SU-DHL-6 (cell line): ENCODE measurements at regions not wholly inside any gene's neighbourhood (a gene's known extent, or its start where the extent isn't known, plus 50 kb on each side); places are given as distances from the start of the nearest gene placed in this dataset.

Experiments used
- EZH2phosphoT487 ChIP-seq: fragments of 200-600 bp; sonication (generic), shearing (Covaris generic); conservative IDR thresholded peaks from 2 replicates; pipeline ENCODE4 v1.6.1; 2018; ENCODE audit warnings: mild to moderate bottlenecking, antibody characterized with exemption, low read length, moderate library complexity, mixed read lengths
- TF ChIP-seq, protein P1 (sequence below): fragments of 200-600 bp; sonication (generic); IDR thresholded peaks from one replicate; pipeline ENCODE4 v1.5.1; 2017; ENCODE audit warnings: antibody characterized with exemption, mild to moderate bottlenecking, low read length, moderate library complexity; ENCODE audit not compliant: insufficient read depth, poor library complexity, severe bottlenecking

- TF ChIP-seq, protein P1, sequence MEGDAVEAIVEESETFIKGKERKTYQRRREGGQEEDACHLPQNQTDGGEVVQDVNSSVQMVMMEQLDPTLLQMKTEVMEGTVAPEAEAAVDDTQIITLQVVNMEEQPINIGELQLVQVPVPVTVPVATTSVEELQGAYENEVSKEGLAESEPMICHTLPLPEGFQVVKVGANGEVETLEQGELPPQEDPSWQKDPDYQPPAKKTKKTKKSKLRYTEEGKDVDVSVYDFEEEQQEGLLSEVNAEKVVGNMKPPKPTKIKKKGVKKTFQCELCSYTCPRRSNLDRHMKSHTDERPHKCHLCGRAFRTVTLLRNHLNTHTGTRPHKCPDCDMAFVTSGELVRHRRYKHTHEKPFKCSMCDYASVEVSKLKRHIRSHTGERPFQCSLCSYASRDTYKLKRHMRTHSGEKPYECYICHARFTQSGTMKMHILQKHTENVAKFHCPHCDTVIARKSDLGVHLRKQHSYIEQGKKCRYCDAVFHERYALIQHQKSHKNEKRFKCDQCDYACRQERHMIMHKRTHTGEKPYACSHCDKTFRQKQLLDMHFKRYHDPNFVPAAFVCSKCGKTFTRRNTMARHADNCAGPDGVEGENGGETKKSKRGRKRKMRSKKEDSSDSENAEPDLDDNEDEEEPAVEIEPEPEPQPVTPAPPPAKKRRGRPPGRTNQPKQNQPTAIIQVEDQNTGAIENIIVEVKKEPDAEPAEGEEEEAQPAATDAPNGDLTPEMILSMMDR: no peak
- no peak for TF ChIP-seq EZH2phosphoT487
Measured at GRCh38 chr5:133751846-133752245, 139.5 kb upstream of the FSTL4 start.
